HG02870 (cell line): ENCODE measurements at regions not wholly inside any gene's neighbourhood (a gene's known extent, or its start where the extent isn't known, plus 50 kb on each side); places are given as distances from the start of the nearest gene placed in this dataset.

Experiments used
- ATAC-seq: cut with Tn5 transposase; IDR thresholded peaks from one replicate; pipeline ENCODE4 v1.9.1; 2021; ENCODE audit warnings: mild to moderate bottlenecking, moderate library complexity; ENCODE audit not compliant: unreplicated experiment

DNA sequence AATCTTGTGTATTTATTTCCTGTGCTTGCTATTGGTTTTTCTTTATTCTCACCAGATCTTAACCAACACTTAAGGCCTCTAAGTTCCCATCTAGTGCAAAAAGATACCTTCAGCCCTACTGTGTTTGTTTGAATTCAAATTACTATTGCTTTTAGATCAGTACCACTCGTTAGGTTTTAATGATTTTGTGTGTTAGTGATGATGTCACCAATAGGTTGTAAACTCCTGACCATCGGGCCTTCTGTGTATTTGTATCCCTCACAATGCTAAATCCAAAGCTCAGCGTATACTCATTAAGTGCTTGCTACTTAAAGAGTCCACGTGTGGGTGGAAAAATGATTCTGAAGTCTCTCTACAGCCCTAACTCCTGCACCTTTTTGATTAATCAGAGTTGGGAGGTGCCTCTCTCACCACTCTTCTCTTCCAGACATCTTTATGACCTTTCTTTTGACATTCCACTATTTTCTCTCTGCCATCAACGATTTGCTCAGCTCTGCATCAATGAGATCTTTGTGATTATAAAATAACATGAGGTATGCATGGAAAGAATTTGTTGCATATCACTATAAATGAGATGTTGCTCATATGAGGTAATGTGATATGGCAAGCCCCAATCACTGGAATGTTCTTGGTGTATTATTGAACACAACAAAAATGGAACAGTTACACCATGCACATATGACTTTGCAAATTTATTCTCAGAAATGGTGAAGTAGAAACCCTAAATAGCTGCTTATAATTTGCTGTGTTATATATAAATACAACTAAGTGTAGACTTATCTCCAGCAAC lies 55.1 kb upstream of the LAMA2 start:
- ATAC-seq, result no peak

DNA sequence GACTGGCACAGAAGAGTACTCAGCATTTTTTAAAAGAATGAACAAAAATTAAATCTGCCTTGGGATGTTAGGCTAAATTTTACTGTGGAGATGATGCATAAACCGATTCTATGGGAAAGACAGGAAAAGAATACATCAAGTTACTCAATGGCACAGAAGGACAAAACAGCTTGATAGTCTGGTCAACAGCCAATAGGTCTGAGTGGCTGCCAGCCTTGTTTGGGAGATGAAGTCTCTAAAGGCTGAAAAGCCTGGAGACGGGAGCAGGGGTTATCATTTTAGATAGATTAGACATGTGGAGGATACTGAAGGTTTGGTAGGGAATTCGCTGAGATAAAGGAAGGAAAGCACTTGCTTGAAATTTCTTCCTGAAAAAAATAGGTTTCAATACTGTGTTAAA lies 56.3 kb upstream of the LAMA2 start:
- ATAC-seq, result no peak

DNA sequence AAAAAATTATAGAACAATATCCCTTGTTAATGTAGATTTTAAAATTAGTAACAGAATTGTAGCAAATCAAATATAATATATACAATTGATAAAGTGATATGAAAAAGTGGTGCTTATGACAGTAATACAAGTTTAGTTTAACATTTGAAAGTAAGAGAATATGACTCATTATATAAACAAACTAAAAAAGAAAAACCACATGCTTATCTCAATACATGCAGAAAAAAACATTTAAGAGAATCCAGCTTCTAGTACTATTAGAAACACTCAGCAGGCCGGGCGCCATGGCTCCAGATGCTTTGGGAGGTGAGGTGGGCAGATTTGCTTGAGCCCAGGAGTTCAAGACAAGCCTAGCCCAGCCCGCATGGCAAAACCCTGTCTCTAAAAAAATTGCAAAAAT lies 60.7 kb upstream of the LAMA2 start:
- ATAC-seq, result no peak

DNA sequence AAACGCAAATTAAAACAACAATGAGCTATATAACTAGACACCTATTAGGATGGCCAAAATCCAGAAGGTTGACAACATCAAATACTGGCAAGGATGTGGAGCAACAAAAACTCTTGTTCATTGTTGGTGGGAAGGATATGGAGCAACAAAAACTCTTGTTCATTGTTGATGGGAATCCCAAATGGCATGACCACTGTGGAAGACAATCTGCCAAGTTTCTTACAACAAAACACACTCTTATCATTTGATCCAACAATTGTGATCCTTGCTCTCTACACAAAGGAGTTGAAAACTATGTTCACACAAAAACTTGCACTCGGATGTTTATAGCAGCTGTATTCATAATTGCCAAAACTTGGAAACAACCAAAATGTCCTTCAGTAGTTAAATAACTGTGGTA lies 61.8 kb upstream of the LAMA2 start:
- no peak for ATAC-seq

DNA sequence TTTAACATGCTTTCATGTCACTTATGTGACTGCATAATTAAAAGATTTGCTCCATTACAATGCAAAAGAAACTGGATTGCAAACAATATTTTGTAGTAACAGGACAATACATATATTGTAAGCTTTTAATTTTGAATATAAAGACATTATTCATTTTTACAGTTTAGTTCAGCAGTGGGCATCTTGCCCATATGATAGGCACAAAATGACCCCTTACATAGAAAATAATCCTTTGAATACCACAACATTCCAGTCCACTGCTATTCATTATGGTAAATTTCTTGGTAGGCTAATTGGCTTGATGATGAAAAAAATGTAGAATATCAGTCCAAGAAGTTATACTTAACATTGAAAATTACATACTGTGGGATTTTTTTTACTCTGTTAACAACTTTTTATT lies 74.1 kb upstream of the LAMA2 start:
- ATAC-seq, result no peak

DNA sequence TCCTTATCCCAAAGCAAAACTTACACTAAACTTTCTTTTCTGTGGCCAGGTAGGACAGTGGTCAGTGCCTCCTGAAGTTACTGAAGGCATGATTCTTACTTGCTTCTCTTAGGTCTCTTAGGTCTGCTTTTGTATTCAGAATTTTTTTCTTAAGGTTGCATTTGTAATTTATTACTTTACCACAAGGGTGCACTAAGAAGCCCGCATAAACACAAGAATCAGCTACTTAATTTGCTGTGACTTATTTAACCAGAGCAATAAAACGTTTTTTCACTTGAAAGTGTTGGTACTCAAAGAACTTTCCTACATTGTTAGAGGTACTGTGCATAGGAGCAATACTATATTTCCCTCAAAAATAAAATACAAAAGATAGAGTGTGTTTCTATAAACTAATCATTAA lies 75.4 kb upstream of the LAMA2 start:
- ATAC-seq, result no peak

DNA sequence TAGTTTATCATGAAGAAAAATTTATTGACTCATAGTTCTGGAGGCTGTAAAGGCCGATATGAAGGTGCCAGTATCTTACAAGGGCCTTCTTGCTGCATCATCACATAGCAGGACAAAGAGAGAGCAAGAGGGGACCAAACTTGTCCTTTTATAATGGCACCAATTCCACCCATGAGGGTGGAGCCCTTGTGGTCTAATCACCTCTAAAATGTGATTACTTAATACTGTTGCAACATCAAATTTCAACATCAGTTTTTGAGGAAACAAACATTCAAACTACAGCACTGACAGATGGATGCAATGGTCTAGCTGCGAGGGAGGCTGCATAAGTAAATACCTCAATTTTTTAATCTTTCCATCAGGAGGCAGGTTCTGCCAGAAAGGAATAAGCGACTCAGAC lies 76.7 kb upstream of the LAMA2 start:
- no peak for ATAC-seq

DNA sequence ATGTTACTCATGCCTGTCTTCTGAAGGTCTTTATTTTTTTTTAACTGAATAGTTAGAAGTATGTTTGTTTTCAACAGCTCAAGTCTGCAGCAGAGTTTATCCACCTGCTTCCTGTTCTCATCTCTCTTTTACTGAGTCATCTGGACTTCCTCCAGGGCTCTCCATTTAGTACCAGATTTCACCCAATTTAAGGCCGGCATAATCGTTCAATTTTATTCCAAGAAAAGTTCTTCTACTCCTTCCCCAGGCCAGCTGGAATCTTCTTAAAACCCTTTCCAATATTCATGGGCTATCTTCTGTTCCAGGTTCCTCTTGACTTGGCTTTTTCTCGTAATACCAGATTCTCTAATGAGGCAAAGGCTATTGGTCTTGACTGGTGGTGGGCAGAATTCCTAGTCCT lies 79.0 kb upstream of the LAMA2 start:
- no peak for ATAC-seq

DNA sequence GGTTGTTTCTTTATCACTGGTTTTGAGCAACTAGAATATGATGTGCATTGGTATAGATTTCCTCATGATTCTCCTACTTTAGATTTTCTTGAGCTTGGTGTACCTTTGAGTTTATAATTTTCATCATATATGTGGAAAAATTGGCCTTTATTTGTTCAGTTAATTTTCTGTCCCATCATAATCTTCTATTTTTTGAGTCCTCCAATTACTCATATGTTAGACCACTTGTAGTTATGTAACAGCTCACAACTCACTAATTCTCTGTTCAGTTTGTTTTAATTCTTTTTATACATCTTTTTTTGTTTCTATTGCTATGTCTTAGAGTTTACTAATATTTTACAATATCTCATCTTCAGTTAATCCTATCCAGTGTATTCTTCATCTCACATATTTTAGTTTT lies 81.3 kb upstream of the LAMA2 start:
- ATAC-seq, result no peak

DNA sequence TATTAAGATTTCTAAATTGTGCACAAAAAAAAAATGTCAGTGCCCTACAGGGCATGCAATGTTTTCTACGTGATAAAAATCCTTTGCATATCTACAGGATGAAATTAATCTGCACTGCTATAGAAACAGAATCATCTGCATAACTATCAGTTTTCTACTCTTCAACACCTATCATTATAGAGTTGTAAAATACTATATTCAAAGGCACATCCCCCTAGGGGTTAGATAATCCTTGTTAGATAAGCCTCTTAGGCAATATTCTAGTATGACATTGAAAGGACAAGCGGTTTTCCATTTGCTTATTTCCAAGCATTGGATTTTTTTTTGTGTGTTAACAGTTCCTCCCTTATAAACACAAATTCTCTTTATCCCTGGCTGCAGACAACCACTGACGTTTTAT lies 98.7 kb upstream of the LAMA2 start:
- no peak for ATAC-seq

DNA sequence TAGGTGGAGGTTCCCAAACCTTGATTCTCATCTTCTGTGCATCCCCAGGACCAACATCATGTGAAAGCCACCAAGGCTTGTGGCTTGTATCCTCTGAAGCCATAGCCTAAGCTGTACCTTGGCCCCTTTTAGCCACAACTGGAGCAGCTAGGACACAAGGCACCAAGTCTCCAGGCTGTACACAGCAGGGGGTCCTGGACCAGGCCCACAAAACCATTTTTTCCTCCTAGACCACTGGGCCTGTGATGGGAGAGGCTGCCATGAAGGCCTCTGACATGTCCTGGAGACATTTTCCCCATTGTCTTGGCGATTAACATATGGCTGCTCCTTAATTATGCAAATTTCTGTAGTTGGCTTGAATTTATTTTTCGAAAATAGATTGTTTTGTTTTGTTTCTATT lies 114.8 kb upstream of the LAMA2 start:
- no peak for ATAC-seq

DNA sequence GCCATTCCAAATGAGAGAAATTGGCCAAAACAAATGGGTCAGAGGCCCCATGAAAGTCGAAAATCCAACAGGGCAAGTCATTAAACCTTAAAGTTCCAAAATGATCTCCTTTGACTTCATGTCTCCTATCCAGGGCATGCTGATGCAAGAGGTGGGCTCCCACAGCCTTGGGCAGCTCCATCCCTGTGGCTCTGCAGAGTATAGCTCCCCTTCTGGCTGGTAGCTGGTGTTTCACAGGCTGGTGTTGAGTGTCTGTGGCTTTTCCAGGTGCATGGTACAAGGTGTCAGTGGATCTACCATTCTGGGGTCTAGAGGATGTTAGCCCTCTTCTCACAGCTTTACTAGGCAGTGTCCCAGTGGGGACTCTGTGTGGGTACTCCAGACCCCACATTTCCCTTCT lies 115.2 kb upstream of the LAMA2 start:
- no peak for ATAC-seq

DNA sequence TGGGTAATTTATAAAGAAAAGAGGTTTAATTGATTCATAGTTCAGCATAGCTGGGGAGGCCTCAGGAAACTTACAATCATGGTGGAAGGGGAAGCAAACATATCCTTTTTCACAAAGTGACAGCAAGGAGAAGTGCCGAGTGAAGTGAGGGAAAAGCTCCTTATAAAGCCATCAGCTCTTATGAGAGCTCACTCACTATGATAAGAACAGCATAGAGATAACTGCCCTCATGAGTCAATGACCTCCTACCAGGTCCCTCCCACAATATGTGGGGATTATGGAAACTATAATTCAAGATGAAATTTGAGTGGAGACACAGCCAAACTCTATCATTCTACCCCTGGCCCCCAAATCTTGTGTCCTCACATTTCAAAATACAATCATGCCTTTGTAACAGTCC lies 115.8 kb upstream of the LAMA2 start:
- ATAC-seq, result no peak

DNA sequence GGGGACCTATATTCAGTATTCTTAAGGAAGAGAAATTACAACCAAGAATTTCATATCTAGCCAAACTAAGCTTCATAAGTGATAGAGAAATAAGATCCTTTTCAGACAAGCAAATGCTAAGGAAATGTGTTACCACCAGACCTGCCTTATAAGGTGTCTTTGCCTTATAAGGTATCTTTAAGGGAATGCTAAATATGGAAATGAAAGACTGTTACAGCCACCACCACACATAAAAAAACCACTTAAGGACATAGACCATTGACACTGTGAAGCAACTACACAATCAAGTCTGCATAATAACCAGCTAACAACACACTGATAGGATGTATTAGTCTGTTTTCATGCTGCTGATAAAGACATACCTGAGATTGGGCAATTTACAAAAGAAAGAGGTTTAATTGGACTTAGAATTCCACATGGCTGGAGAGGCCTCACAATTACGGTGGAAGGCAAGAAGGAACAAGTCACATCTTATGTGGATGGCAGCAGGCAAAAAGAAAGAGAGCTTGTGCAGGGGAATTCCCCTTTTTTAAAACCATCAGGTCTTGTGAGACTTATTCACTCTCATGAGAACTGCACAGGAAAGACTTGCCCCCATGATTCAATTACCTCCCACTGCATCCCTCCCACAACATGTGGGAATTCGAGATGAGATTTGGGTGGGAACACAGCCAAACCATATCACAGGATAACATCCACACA lies 119.2 kb upstream of the LAMA2 start:
- peak; percentile 68 for ATAC-seq

DNA sequence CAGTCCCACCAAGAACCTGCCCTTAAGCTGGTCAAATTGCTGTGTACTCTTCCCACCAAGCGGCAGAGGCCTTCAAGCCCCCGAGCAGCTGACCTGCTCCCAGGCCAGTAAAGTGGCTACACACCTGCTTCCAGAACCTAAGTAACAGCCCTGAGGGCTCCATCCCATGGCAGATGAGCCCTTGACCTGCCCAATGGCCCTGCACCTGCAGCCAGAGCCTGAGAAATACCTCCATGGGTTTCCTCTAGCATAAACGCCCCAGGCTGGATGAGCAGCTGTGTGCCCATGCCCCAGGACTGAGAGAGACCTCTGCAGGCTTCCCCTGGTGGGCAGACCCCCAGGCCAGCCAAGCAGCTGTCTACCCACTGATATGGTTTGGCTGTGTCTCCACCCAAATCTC lies 123.0 kb upstream of the LAMA2 start:
- no peak for ATAC-seq

DNA sequence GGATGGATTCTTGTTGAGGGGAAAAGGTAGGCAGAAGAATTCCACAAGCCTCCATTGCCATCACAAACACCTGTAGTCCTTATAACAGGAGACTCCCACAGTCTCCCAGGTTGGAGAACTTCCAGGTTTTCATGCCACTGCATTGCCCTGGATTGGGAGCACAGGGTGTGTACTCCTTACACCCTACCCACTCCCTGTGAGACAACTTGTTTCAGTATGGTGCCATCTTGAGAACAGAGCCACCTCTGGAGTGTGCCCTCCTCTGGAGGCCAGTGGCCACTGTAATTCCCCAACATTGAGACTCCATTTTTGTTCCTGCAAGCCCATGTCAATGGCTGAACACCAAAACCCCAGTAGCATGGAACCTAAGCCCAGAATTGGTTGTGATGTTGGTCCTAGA lies 123.5 kb upstream of the LAMA2 start:
- no peak for ATAC-seq

DNA sequence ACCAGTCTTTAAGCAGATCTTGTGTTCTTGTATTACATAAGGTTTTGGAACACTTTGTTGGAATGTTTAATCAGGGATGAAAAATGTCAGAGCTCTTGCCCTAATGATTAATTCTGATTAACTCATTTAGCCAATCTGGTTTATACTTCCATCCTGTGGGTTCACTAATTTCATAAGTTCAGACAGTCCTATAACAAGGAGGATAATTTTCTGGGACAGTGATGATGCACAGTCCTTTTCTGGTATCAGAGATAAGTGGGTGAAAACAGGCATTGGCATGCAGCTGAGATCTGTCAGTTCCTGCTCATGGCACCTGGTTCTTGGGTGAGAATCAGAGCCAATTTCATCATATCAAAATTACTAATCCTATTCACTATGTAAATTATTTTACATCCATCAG lies 125.0 kb upstream of the LAMA2 start:
- no peak for ATAC-seq

DNA sequence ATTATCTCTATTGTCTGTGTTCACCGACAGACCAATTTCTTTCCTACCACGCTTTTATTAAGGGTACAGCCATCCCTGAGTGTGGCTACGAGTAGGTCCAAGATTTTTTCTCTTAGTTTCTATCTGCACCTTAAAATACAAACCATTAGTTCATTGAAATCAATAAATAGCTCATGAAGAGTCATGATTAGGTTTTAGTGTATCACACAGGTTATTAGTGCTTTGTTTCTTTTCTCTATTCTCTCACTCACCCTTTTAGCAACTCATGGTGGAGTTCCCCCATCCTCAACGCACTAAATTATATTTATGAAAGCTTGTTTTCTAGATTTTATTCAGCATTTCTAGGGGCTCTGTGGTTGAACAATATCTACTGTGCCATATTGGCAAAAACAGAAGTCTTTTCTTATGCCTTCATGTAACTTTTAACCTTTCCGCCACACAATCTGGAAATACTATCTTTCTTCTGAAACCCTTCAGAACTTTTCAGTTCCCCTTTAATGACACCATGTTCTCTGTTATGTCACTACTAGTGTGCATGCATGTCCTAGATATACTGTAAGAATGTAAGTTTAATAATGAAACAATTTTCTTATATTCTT lies 128.2 kb upstream of the LAMA2 start:
- ATAC-seq, result peak; percentile 97

DNA sequence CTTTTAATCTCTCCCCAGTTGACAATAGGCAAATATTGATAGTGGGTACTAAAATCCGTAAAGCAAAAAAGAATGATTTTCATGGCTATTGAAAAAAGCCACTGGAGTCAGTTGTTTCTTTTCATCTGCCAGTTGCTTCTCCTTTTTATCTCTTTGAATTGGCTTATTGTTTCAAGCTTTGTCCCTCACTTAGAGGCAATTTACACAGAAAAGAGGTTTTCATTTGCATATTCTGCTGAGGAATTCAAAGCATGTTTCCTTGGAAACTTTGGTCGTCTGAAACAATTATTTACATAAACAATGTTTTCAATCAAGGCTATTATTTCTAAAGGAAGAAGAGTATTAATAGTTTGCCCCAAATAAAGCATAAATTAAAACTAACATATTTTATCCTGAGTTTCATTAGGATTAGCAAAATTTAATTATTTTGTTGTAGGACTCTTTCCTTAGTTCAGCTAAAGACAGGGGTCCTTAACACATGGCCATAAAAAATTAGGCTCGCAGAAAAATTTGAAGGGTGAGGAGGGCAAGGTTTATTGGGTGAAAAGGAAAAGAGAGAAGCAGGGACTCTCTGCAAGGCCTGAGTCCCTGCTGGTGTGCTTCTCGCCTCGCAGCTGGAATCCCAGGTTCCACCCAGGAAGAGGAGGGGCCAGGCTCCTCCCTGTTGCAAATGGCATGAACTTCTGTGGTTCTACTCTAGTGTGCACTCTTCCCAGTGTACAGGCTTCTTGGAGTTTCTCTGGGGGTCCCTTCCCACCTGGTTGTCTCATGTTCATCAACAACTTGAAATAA lies 138.8 kb upstream of the LAMA2 start:
- ATAC-seq, result no peak

DNA sequence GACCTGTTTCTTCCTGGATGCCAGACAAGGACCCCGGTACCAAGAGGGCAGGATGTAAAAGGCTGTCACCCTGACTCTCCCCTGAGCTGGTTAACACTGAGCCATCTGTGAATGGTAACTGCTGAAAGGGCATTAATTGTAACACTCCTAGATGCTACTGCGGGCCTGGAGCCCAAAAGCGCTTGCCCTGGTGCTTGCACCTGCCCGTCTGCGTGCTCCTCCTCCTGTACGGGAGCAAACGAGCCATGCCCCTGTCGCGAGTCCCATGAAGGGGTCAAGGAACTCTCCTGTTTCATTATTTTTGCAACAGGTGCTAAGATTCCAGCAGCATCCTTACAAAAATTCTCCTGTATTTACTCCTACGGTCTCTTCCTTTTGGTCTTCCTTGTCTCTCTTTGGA lies 140.0 kb upstream of the LAMA2 start:
- ATAC-seq, result no peak

DNA sequence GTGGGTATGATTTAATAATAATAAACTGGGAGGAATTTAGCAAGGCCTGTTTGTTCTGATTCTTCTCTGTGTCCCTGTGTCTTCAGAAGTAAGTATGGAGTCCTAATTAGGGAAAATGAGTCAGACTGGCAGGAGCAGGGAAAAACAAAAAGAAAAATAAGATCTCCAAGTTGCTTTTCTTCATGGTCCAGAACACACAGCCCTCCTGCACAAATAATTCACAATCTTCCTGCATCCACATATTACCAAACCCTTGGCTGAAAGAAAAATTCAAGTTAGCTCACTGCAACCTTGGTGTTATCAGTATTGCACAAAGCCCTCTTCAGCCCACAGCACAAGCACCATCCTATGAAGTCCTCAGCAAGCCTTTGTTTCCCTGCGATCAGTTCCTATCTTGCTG lies 142.0 kb upstream of the LAMA2 start:
- no peak for ATAC-seq

DNA sequence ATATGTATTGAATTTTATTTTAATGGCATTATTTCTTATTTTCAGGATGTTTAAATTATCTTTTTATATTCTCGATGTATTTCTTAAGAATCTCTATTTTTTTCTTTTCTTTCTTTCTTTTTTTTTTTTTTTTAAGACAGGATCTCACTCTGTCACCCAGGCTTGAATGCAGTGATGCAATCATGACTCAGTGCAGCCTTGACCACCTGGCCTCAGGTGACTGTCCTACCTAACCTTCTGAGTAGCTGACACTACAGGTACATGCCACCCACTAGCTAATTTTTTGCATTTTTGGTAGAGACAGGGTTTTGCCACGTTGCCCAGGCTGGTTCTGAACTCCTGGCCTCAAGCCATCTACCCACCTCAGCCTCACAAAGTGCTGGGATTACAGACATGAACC lies 143.8 kb upstream of the LAMA2 start:
- ATAC-seq, result no peak
